Cardiac fibroblast (primary cell): ENCODE measurements at regions not wholly inside any gene's neighbourhood (a gene's known extent, or its start where the extent isn't known, plus 50 kb on each side); places are given as distances from the start of the nearest gene placed in this dataset.
"Not testable (repeated sequence)": the region's sequence is repeated elsewhere in the genome, so short reads cannot be mapped to it uniquely, and the experiment has no call there.

Experiments used
- DNase-seq, 2 donors: peaks; one replicate each; pipeline versions ENCODE4 v3.0.0 to v3.0.0-alpha.2; 2010; ENCODE audit warnings: low read depth in 2 of 2
- H3K4me3 ChIP-seq, 2 donors: replicated peaks in 1 of 2; 1 replicate in 1 of 2; 2 replicates in 1 of 2; pipeline ENCODE4 v1.5.1; 2011; ENCODE audit warnings: low read depth in 2 of 2, low read length in 2 of 2, mild to moderate bottlenecking in 2 of 2, moderate library complexity in 1 of 2
- TF ChIP-seq, protein P1 (sequence below): IDR thresholded peaks from one replicate; pipeline ENCODE4 v1.5.1; 2011; ENCODE audit warnings: low read depth, mild to moderate bottlenecking, low read length, inconsistent platforms

DNA sequence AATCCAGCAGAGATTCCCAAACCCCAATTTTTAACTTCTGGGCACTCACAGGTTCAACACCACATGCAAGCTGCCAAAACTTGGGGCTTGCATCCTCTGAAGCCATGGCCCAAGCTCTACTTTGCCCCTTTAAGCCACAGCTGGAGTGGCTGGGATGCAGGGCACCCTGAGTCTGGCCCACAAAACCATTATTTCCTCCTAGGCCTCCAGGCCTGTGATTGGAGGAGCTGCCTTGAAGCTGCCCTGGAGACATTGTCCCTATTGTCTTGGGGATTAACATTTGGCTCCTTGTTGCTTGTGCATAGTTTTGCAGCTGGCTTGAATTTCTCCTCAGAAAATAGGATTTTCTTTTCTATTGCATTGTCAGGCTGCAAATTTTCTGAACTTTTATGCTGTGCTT is 109.8 kb upstream of the RPRM start:
- DNase-seq, result no peak
- TF ChIP-seq, protein P1, sequence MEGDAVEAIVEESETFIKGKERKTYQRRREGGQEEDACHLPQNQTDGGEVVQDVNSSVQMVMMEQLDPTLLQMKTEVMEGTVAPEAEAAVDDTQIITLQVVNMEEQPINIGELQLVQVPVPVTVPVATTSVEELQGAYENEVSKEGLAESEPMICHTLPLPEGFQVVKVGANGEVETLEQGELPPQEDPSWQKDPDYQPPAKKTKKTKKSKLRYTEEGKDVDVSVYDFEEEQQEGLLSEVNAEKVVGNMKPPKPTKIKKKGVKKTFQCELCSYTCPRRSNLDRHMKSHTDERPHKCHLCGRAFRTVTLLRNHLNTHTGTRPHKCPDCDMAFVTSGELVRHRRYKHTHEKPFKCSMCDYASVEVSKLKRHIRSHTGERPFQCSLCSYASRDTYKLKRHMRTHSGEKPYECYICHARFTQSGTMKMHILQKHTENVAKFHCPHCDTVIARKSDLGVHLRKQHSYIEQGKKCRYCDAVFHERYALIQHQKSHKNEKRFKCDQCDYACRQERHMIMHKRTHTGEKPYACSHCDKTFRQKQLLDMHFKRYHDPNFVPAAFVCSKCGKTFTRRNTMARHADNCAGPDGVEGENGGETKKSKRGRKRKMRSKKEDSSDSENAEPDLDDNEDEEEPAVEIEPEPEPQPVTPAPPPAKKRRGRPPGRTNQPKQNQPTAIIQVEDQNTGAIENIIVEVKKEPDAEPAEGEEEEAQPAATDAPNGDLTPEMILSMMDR, result no peak
- no peak overlapping the region for H3K4me3 ChIP-seq

DNA sequence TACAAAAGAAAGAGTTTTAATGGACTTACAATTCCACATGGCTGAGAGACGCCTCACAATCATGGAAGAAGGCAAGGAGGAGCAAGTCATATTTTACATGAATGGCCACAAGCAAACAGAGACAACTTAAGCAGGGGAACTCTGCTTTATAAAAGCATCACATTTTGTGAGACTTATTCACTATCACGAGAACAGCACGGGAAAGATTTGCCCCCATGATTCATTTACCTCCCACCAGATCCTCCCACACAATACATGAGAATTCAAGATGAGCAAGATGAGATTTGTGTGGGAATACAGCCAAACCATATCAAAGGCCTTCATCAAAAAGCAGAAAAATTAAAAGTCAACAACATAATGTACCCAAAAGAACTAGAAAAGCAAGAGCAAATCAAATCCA is 111.0 kb upstream of the RPRM start:
- no peak for DNase-seq
- H3K4me3 ChIP-seq, result no peak overlapping the region
- TF ChIP-seq, protein P1, result no peak

- not testable (repeated sequence) for H3K4me3 ChIP-seq, DNase-seq
Observed at GRCh38 chr2:153593086-153593485, 114.5 kb upstream of the RPRM start.

GRCh38 chr2:153595939-153596338 is 117.4 kb upstream of the RPRM start:
- DNase-seq, result no peak
- TF ChIP-seq, protein P1, result no peak
- H3K4me3 ChIP-seq, result no peak overlapping the region

- no peak overlapping the region for H3K4me3 ChIP-seq
- TF ChIP-seq, protein P1, result no peak
- DNase-seq, result no peak
Observed at GRCh38 chr2:153601812-153602211, 123.2 kb upstream of the RPRM start.

- no peak for DNase-seq
- H3K4me3 ChIP-seq, result no peak overlapping the region
- TF ChIP-seq, protein P1, result no peak
Observed at GRCh38 chr2:153604133-153604532, 125.6 kb upstream of the RPRM start.

GRCh38 chr2:153606623-153607022 is 128.1 kb upstream of the RPRM start:
- no peak overlapping the region for H3K4me3 ChIP-seq
- TF ChIP-seq, protein P1, result no peak
- no peak for DNase-seq
